ENCODE measurements at regions not wholly inside any gene's neighbourhood (a gene's known extent, or its start where the extent isn't known, plus 50 kb on each side); places are given as distances from the start of the nearest gene placed in this dataset.
"Not testable (repeated sequence)": the region's sequence is repeated elsewhere in the genome, so short reads cannot be mapped to it uniquely, and the experiment has no call there.

GRCh38 chr5:15286650-15287049, 213.3 kb upstream of the FBXL7 start:
- no peak for DNase-seq
- Mint-ChIP-seq H3K4me1 (no peaks in the 10 kb centered on the region), H3K27me3 (ENCODE audit: low read depth in 3 of 3) (peaks cover 3 to 4% (median 3%) of the 10 kb centered on the region in 3 donors), H3K9me3 (peaks cover 6 to 23% (median 11%) of the 10 kb centered on the region in 6 donors), H3K27ac (no peak overlapping the region), H3K4me3 (no peak overlapping the region), H3K36me3 (no peaks in the 10 kb centered on the region)

GRCh38 chr5:15285901-15286583, 213.9 kb upstream of the FBXL7 start:
- Mint-ChIP-seq H3K9me3 (peaks cover 7 to 28% (median 11%) of the 10 kb centered on the region in 6 donors), H3K27me3 (ENCODE audit: low read depth in 3 of 3) (peaks cover 2 to 4% (median 3%) of the 10 kb centered on the region in 3 donors), H3K27ac (no peak overlapping the region), H3K36me3 (no peaks in the 10 kb centered on the region), H3K4me3 (no peak overlapping the region), H3K4me1 (no peaks in the 10 kb centered on the region)
- DNase-seq = no peak

GRCh38 chr5:15284706-15285105, 215.3 kb upstream of the FBXL7 start:
- no peak overlapping the region for H3K27ac Mint-ChIP-seq
- no peaks in the 10 kb centered on the region for H3K36me3 Mint-ChIP-seq

DNA sequence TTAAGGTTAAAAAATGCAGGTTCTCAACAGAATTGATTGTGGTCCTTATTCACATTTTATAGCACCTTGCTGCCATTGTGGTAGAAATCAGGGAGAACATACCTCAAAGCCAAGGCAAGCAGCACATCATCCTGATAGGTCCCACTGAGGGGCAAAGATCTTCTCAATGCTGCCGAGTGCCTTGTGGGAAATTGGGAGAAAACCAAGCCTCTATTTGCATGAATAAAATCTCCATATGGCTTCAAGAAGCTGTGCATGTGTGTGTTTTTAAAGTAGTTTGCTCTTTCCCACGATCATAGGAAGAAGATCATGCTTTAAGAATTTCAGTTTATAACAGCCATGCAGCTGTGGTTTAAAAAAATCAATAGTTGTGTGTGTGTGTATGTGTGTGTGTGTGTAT, 216.9 kb upstream of the FBXL7 start:
- no peaks in the 10 kb centered on the region for H3K4me1 Mint-ChIP-seq
- no peaks in the 10 kb centered on the region for H3K36me3 Mint-ChIP-seq
- no peak overlapping the region for H3K27ac Mint-ChIP-seq
- no peak overlapping the region for H3K4me3 Mint-ChIP-seq
- no peak for DNase-seq
- peaks cover 5 to 33% (median 13%) of the 10 kb centered on the region in 6 donors for H3K9me3 Mint-ChIP-seq
- H3K27me3 Mint-ChIP-seq (ENCODE audit: low read depth in 3 of 3) = peaks cover 2 to 4% (median 3%) of the 10 kb centered on the region in 3 donors

More at GRCh38 chr5:15284706-15285105, 215.3 kb upstream of the FBXL7 start:
- Mint-ChIP-seq H3K4me1 (no peaks in the 10 kb centered on the region), H3K4me3 (no peak overlapping the region), H3K9me3 (peaks cover 5 to 26% (median 11%) of the 10 kb centered on the region in 6 donors), H3K27me3 (ENCODE audit: low read depth in 3 of 3) (peaks cover 2 to 4% (median 3%) of the 10 kb centered on the region in 3 donors)
- DNase-seq = no peak

DNA sequence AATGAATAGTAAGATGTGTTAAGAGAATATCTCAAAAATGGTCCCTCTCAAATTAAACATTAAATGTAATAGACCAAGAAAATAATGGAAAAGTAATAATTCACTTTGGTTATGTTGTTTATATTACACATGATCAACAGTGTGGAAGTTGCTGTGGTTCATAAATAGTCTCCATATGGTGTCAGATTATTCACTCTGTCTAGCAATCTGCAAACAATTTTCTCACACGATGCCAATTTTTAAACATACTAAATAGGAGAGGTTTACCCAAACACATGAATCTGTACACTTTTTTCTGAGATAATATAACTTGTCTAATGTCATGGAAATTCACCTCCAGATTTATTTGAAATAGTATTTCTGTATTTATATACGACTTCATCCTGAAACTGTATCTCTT, 217.4 kb upstream of the FBXL7 start:
- H3K4me3 Mint-ChIP-seq = no peak overlapping the region
- peaks cover 5 to 36% (median 14%) of the 10 kb centered on the region in 6 donors for H3K9me3 Mint-ChIP-seq
- H3K27ac Mint-ChIP-seq = no peak overlapping the region

GRCh38 chr5:15271596-15271995, 228.4 kb upstream of the FBXL7 start:
- H3K9me3 Mint-ChIP-seq = peaks cover 8 to 29% (median 18%) of the 10 kb centered on the region in 6 donors
- not testable (repeated sequence) for H3K27ac Mint-ChIP-seq

More for the DNA sequence above, 217.4 kb upstream of the FBXL7 start:
- H3K27me3 Mint-ChIP-seq (ENCODE audit: low read depth in 3 of 3) = peaks cover 2 to 4% (median 3%) of the 10 kb centered on the region in 3 donors
- no peak for DNase-seq
- H3K4me1 Mint-ChIP-seq = no peaks in the 10 kb centered on the region
- H3K36me3 Mint-ChIP-seq = no peaks in the 10 kb centered on the region

GRCh38 chr5:15267966-15268365, 232.0 kb upstream of the FBXL7 start:
- Mint-ChIP-seq H3K27ac (no peak overlapping the region), H3K4me3 (no peak overlapping the region), H3K36me3 (no peaks in the 10 kb centered on the region), H3K27me3 (ENCODE audit: low read depth in 3 of 3) (no peaks in the 10 kb centered on the region), H3K9me3 (peaks cover 6 to 29% (median 20%) of the 10 kb centered on the region in 6 donors), H3K4me1 (no peaks in the 10 kb centered on the region)
- no peak for DNase-seq

More at GRCh38 chr5:15271596-15271995, 228.4 kb upstream of the FBXL7 start:
- H3K36me3 Mint-ChIP-seq; DNase-seq; H3K27me3 Mint-ChIP-seq (ENCODE audit: low read depth in 3 of 3); H3K4me1 Mint-ChIP-seq; H3K4me3 Mint-ChIP-seq: not testable (repeated sequence)

- H3K27ac Mint-ChIP-seq = no peak overlapping the region
- H3K9me3 Mint-ChIP-seq = peaks cover 0 to 32% (median 19%) of the 10 kb centered on the region in 6 donors
- no peaks in the 10 kb centered on the region for H3K36me3 Mint-ChIP-seq
- no peak for DNase-seq
- peaks cover 0 to 2% (median 0%) of the 10 kb centered on the region in 3 donors for H3K27me3 Mint-ChIP-seq (ENCODE audit: low read depth in 3 of 3)
- H3K4me3 Mint-ChIP-seq = no peak overlapping the region
- no peaks in the 10 kb centered on the region for H3K4me1 Mint-ChIP-seq
These were observed 233.1 kb upstream of the FBXL7 start for GRCh38 chr5:15266841-15267240.

DNA sequence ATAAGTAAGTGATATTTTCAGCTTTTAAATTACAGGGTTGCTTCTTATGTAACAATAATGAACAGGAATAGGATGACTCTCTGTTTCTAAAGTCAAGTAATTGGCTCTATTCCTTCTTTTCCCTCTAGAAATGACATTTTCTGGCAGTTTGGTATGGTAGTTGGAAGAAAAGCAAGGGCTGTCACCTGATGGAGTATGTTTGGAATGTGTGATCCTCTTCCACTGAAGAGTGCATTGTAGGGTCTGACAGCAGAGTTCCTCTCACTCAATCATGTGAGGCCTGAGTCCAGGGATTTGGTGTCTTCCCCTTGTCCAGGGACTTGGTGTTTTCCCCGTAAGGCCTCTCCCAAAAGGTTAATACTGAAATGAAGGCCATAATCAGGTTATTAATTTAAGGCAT, 233.8 kb upstream of the FBXL7 start:
- no peaks in the 10 kb centered on the region for H3K4me1 Mint-ChIP-seq
- peaks cover 0 to 35% (median 19%) of the 10 kb centered on the region in 6 donors for H3K9me3 Mint-ChIP-seq
- H3K27ac Mint-ChIP-seq = no peak overlapping the region
- H3K36me3 Mint-ChIP-seq = no peaks in the 10 kb centered on the region
- peaks cover 0 to 2% (median 0%) of the 10 kb centered on the region in 3 donors for H3K27me3 Mint-ChIP-seq (ENCODE audit: low read depth in 3 of 3)
- DNase-seq = no peak
- H3K4me3 Mint-ChIP-seq = no peak overlapping the region

GRCh38 chr5:15263942-15264341, 236.0 kb upstream of the FBXL7 start:
- DNase-seq = no peak
- peaks cover 0 to 2% (median 0%) of the 10 kb centered on the region in 3 donors for H3K27me3 Mint-ChIP-seq (ENCODE audit: low read depth in 3 of 3)

GRCh38 chr5:15263406-15263805, 236.6 kb upstream of the FBXL7 start:
- no peaks in the 10 kb centered on the region for H3K36me3 Mint-ChIP-seq
- H3K27me3 Mint-ChIP-seq (ENCODE audit: low read depth in 3 of 3) = peaks cover 0 to 2% (median 0%) of the 10 kb centered on the region in 3 donors
- peaks cover 0 to 25% (median 6%) of the 10 kb centered on the region in 6 donors for H3K9me3 Mint-ChIP-seq

More at GRCh38 chr5:15263942-15264341, 236.0 kb upstream of the FBXL7 start:
- no peaks in the 10 kb centered on the region for H3K4me1 Mint-ChIP-seq
- H3K9me3 Mint-ChIP-seq = peaks cover 0 to 31% (median 11%) of the 10 kb centered on the region in 6 donors
- no peak overlapping the region for H3K4me3 Mint-ChIP-seq
- H3K27ac Mint-ChIP-seq = no peak overlapping the region
- no peaks in the 10 kb centered on the region for H3K36me3 Mint-ChIP-seq

DNA sequence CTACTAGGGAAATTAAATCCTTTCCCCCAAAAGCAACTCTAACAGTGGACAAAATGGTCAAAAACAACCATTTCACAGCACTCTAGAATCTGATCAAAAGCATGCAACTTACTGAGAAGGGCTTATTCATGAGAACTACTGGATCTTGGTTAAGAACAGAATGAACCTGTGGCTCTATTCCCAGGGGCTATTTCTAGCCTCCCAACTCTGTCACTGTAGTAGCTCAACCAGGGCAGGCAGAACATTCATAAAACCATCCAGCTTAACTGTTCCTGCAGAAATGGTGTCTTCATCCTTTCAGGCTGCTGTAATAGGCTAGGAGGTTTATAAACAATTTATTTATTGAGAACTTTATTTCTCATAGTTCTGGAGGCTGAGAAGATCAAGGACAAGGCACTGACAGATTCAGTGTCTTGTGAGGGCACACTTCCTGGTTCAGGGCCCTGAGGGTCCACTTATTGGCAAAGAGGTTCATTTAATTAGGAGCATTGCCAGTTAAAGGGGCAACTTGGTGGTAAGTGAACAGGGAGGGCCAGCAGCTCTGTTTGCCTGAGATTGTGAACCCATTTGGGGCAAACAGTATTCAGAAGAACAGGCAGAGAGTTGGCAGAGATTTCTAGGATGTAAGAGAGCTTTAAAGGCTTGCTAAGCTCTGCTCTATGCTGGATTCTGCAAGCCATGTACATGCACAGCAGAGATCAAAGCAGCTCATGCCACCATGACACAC, 238.5 kb upstream of the FBXL7 start:
- H3K4me1 Mint-ChIP-seq = no peaks in the 10 kb centered on the region

More at GRCh38 chr5:15263406-15263805, 236.6 kb upstream of the FBXL7 start:
- Mint-ChIP-seq H3K4me1 (no peaks in the 10 kb centered on the region), H3K27ac (no peak overlapping the region), H3K4me3 (no peak overlapping the region)
- no peak for DNase-seq

GRCh38 chr5:15260356-15261268, 239.4 kb upstream of the FBXL7 start:
- Mint-ChIP-seq H3K27ac (no peak overlapping the region), H3K27me3 (ENCODE audit: low read depth in 3 of 3) (peaks cover 0 to 2% (median 0%) of the 10 kb centered on the region in 3 donors), H3K36me3 (no peaks in the 10 kb centered on the region), H3K4me3 (no peak overlapping the region), H3K4me1 (no peaks in the 10 kb centered on the region), H3K9me3 (peaks cover 0 to 18% (median 2%) of the 10 kb centered on the region in 6 donors)
- no peak for DNase-seq

More for the DNA sequence above, 238.5 kb upstream of the FBXL7 start:
- Mint-ChIP-seq H3K27me3 (ENCODE audit: low read depth in 3 of 3) (peaks cover 0 to 2% (median 0%) of the 10 kb centered on the region in 3 donors), H3K36me3 (no peaks in the 10 kb centered on the region), H3K27ac (no peak overlapping the region), H3K4me3 (no peak overlapping the region), H3K9me3 (peaks cover 0 to 18% (median 3%) of the 10 kb centered on the region in 6 donors)
- no peak for DNase-seq
